ENCODE measurements at regions not wholly inside any gene's neighbourhood (a gene's known extent, or its start where the extent isn't known, plus 50 kb on each side); places are given as distances from the start of the nearest gene placed in this dataset.
A peak's percentile ranks its signal among the peaks of the same experiment; 100 is the strongest.

- Histone ChIP-seq H2BK120ac (ENCODE audit: low read depth, low read length, poor library complexity, severe bottlenecking) (no peak overlapping the region), H3K14ac (ENCODE audit: insufficient read depth, low read length) (no peak overlapping the region), H3K56ac (ENCODE audit: insufficient read length, low read depth, low read length) (no peak overlapping the region), H3K27ac (ENCODE audit: insufficient read length, low read depth, low read length) (no peak overlapping the region), H2BK12ac (ENCODE audit: insufficient read length, low read depth, low read length) (no peak overlapping the region), H3K9ac (ENCODE audit: extremely low read depth, insufficient read length, low read length) (no peak overlapping the region), H2BK15ac (ENCODE audit: low read depth, low read length) (no peak overlapping the region), H2BK5ac (ENCODE audit: insufficient read length, low read length) (no peak overlapping the region), H2AK5ac (ENCODE audit: insufficient read length, low read length) (no peak overlapping the region), H3K79me2 (ENCODE audit: insufficient read depth, low read length) (no peaks in the 10 kb centered on the region), H3K4me1 (ENCODE audit: insufficient read depth, low read length) (no peaks in the 10 kb centered on the region), H4K5ac (ENCODE audit: insufficient read length, low read depth, low read length) (no peak overlapping the region), H3K79me1 (ENCODE audit: insufficient read depth, low read depth, low read length, poor library complexity, severe bottlenecking) (no peaks in the 10 kb centered on the region), H4K91ac (ENCODE audit: insufficient read length, low read depth, low read length) (no peak overlapping the region), H3T11ph (ENCODE audit: low read length) (no peak overlapping the region), H3K18ac (ENCODE audit: insufficient read length, low read depth, low read length) (no peak overlapping the region), H3K27me3 (ENCODE audit: insufficient read depth, low read length) (no peaks in the 10 kb centered on the region), H3K23me2 (ENCODE audit: insufficient read length, low read depth, low read length, poor library complexity, severe bottlenecking) (no peaks in the 10 kb centered on the region), H2AFZ (ENCODE audit: low read length) (no peak overlapping the region), H3K23ac (ENCODE audit: insufficient read length, low read depth, low read length) (no peak overlapping the region), H3K9me3 (ENCODE audit: control insufficient read depth, low read depth, low read length) (no peaks in the 10 kb centered on the region), H4K20me1 (ENCODE audit: control insufficient read depth, insufficient read depth, insufficient read length) (no peaks in the 10 kb centered on the region), H3K4me2 (ENCODE audit: insufficient read depth, insufficient read length, low read length) (no peak overlapping the region), H2BK20ac (ENCODE audit: low read depth, low read length, poor library complexity, severe bottlenecking) (no peak overlapping the region), H4K8ac (replicated peaks; ENCODE audit: insufficient read length, low read depth, low read length) (no peak overlapping the region), H3K4ac (ENCODE audit: low read depth, low read length) (no peak overlapping the region)
- H3K4me3 Mint-ChIP-seq, result no peak overlapping the region
- H3K36me3 Mint-ChIP-seq (ENCODE audit: insufficient read depth in 1 of 3, low read depth in 3 of 3), result peaks cover 21 to 28% (median 23%) of the 10 kb centered on the region in 3 experiments
- H3K9me3 Mint-ChIP-seq, result peaks cover 18 to 33% of the 10 kb centered on the region in 2 experiments
- DNase-seq, result no peak
- no peak for TF ChIP-seq CTCF (conservative IDR thresholded peaks at IDR 0.05)
- H3K27me3 Mint-ChIP-seq (ENCODE audit: low read depth), result peaks cover 2% of the 10 kb centered on the region; the same call in 1 of the 2 replicates
- H3K4me1 Mint-ChIP-seq, result peaks cover 0 to 4% of the 10 kb centered on the region in 2 experiments; a peak in 1 of 4 replicates
- no CpG with 5 or more reads among the region's 2 CpGs for WGBS (ENCODE audit: extremely low coverage, insufficient read length, low lambda C conversion rate)
- peak overlapping the region in 1 of 3 experiments; percentile 65; a peak in 1 of 7 replicates for H3K27ac Mint-ChIP-seq
Measured at GRCh38 chr3:83354205-83354604, 1592.8 kb upstream of the GBE1 start.
